Transverse colon (tissue), 4 donors: ENCODE measurements at regions not wholly inside any gene's neighbourhood (a gene's known extent, or its start where the extent isn't known, plus 50 kb on each side); places are given as distances from the start of the nearest gene placed in this dataset.
A peak's percentile ranks its signal among the peaks of the same experiment; 100 is the strongest.

Source experiments
- DNase-seq: peaks from one replicate; pipeline ENCODE4 v3.0.0-alpha.2; 2019
- H3K27ac ChIP-seq, 4 donors: fragments of 200-600 bp; sonication (generic); 2 replicates each; pipeline ENCODE4 v1.5.1; 2016 to 2018; ENCODE audit warnings: inconsistent platforms in 4 of 4
- H3K27me3 ChIP-seq: fragments of 200-600 bp; sonication (generic); 2 replicates; pipeline ENCODE4 v1.5.1; 2017; ENCODE audit warnings: inconsistent platforms
- H3K36me3 ChIP-seq, 4 donors: fragments of 200-600 bp; sonication (generic); 2 replicates each; pipeline ENCODE4 v1.5.1; 2017 to 2019; ENCODE audit warnings: inconsistent platforms in 4 of 4
- H3K4me1 ChIP-seq, 4 donors: fragments of 200-600 bp; sonication (generic); 2 replicates each; pipeline ENCODE4 v1.5.1; 2017 to 2020; ENCODE audit warnings: inconsistent platforms in 4 of 4
- H3K4me3 ChIP-seq, 4 donors: fragments of 200-600 bp; sonication (generic); 1 replicate in 1 of 4; 2 replicates in 3 of 4; pipeline versions ENCODE4 v1.5.1 to v1.6.1; 2017 to 2019; ENCODE audit warnings: inconsistent platforms in 4 of 4
- H3K9me3 ChIP-seq, 2 donors: fragments of 200-600 bp; sonication (generic); 2 replicates each; pipeline ENCODE4 v1.5.1; 2017 to 2019; ENCODE audit warnings: inconsistent platforms in 2 of 2
- CTCF ChIP-seq, 5 experiments: fragments of 200-600 bp in 3 of 5; fragments of 450-650 bp in 2 of 5; sonication (generic) in 3 of 5; IDR thresholded peaks; 1 replicate in 2 of 5; 2 replicates in 3 of 5; pipeline ENCODE4 v1.5.1; 2016 to 2017; ENCODE audit warnings: antibody characterized with exemption in 5 of 5, inconsistent platforms in 3 of 5, mild to moderate bottlenecking in 2 of 5, moderate library complexity in 1 of 5
- EP300 ChIP-seq: sonication (generic); formaldehyde crosslinking; IDR thresholded peaks from one replicate; pipeline ENCODE4 v1.6.1; 2017; ENCODE audit warnings: antibody characterized with exemption, low read depth
- POLR2A ChIP-seq: fragments of 450-650 bp; IDR thresholded peaks from one replicate; pipeline ENCODE4 v1.6.1; 2016; ENCODE audit warnings: antibody characterized with exemption, mild to moderate bottlenecking, moderate library complexity
- POLR2AphosphoS5 ChIP-seq, 3 donors: sonication (generic); formaldehyde crosslinking; IDR thresholded peaks; one replicate each; pipeline ENCODE4 v1.6.1; 2016; ENCODE audit warnings: antibody characterized with exemption in 3 of 3
- WGBS, 2 donors: methylation state at CpG; one replicate each; pipeline ENCODE4 v1.1.5; 2018; ENCODE audit warnings: low coverage in 1 of 2; 5-methylcytosine and 5-hydroxymethylcytosine counted together
- in situ Hi-C, 4 donors: fragments of 200-750 bp; cut with MboI; loops; one replicate each; pipeline versions ENCODE4 v1.15.0 to v1.15.1; 2017; ENCODE audit warnings: low sequenced_read_pairs in 3 of 4, low pct_ligation_motif_present in 1 of 4, low pct_unique_long_range_greater_than_20kb in 1 of 4
- intact Hi-C: fragments of 100-400 bp; cut with DNase I; formaldehyde crosslinking; loops from one replicate; pipeline ENCODE4 v1.15.1; 2023; ENCODE audit warnings: low total_unique reads

DNA sequence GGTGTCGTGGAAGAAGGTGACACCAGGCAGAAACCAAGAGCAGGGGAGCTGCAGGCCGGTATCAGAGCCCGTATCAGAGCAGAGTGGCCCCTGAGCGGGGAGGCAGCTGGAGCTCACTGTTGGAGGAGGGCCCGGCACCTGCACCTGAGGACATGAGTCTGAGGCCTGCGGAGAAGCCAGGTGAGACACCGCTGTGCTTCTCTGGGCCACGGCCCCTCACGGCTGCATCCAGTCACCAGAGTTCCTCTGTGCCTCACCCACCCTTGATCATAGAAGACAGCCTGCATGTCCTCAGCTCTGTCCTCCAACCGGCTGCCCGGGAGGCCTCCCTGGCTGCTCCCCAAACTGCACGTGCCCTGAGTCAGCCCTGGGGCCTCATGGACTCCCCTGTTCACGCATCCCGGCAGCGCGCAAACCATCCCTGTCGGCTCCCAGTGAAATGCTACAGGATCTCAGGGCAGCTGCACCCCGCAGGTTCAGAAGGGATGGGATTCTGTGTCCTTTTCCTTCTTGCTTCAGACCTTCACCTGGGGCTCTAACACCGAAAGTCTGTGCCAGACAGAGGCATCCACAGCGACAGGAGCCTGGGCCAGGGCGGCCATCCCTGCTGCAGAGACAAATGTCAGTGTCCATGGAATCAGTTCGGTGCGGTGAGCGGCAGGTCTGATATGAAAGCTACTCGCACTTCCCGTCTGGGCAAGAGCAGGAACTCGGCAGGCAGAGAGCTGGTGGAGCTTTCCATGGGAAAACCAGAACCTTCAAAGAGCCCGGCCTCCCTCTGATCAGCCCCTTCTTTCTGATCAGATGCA is 111.9 kb upstream of the FAM20C start:
- no peak for DNase-seq
- intact Hi-C loops: no loop called here
- 92% methylated on average over 28 of the region's 28 CpGs; no CpG with 5 or more reads in 1 of the 2 donors for WGBS, 2 donors

GRCh38 chr7:81068-81925 is 111.1 kb upstream of the FAM20C start:
- in situ Hi-C loops (no loop called here), intact Hi-C loops (no loop called here)
- Histone ChIP-seq H3K27ac (no peak overlapping the region), H3K36me3 (no peaks in the 10 kb centered on the region), H3K4me1 (peaks cover 0 to 7% (median 5%) of the 10 kb centered on the region in 4 donors), H3K4me3 (no peak overlapping the region), H3K9me3 (no peaks in the 10 kb centered on the region), H3K27me3 (no peaks in the 10 kb centered on the region)
- 53 to 83% methylated on average over 4 to 22 of the region's 23 CpGs for WGBS, 2 donors
- TF ChIP-seq CTCF (IDR thresholded peaks at IDR 0.05): no peak
- no peak for TF ChIP-seq POLR2AphosphoS5 (IDR thresholded peaks at IDR 0.05)
- TF ChIP-seq EP300: no peak
- no peak for TF ChIP-seq POLR2A
- no peak for DNase-seq

More for the DNA sequence above, 111.9 kb upstream of the FAM20C start:
- H3K27ac ChIP-seq: no peak overlapping the region
- H3K27me3 ChIP-seq: no peaks in the 10 kb centered on the region
- no peaks in the 10 kb centered on the region for H3K36me3 ChIP-seq
- TF ChIP-seq POLR2AphosphoS5 (IDR thresholded peaks at IDR 0.05) (no peak), POLR2A (no peak), EP300 (no peak), CTCF (IDR thresholded peaks at IDR 0.05) (no peak)
- no peak overlapping the region for H3K4me3 ChIP-seq
- no peaks in the 10 kb centered on the region for H3K9me3 ChIP-seq
- in situ Hi-C loops: no loop called here
- H3K4me1 ChIP-seq: peaks cover 0 to 5% (median 3%) of the 10 kb centered on the region in 4 donors

DNA sequence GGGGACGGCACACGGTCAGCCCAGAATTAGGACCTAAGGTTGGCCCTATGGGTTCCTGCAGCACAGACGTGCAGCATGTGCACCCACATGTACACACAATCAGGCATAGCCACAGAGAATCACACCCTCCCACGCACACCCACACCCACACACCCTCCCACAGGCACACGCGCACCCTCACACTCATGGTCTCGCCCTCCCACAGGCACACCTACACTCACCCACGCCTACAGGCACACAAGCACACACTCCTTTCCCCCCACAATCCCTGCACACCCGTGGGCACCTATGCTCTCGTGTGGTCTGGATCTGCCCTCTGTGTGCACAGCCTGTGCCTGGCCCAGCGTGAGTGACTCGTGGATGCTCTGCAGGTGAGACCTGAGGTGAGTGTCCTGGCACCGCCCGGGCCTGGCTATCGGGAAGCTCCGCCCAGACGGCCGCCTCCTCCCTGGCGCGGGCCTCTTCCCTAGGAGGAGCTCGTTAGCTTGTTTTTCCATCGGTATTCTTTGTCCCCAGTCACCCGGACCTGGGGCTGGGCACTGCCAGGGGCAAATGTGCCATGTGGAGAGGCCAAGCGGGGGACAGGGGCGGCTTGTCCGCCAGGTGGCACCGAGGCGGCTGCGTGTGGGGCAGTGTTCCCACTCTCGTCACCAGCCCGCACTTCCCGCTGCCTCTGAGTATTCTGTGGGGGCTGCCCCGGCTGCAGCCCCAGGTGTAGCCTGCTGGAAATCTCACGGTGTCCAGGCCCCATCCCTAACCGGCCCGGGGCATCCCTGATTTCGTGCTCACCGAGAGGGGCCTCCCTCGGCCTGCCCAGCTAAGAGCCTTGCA is 110.2 kb upstream of the FAM20C start:
- in situ Hi-C loops (no loop called here), intact Hi-C loops (no loop called here)
- no peak overlapping the region for H3K27ac ChIP-seq
- DNase-seq: peak; percentile 53
- WGBS, 2 donors: 62% methylated on average over 38 of the region's 39 CpGs; no CpG with 5 or more reads in 1 of the 2 donors
- peaks cover 0 to 7% (median 5%) of the 10 kb centered on the region in 4 donors for H3K4me1 ChIP-seq
- H3K36me3 ChIP-seq: no peaks in the 10 kb centered on the region
- no peaks in the 10 kb centered on the region for H3K27me3 ChIP-seq
- H3K4me3 ChIP-seq: no peak overlapping the region
- TF ChIP-seq POLR2AphosphoS5 (IDR thresholded peaks at IDR 0.05): no peak
- no peak for TF ChIP-seq POLR2A
- no peak for TF ChIP-seq CTCF (IDR thresholded peaks at IDR 0.05)
- TF ChIP-seq EP300: no peak
- no peaks in the 10 kb centered on the region for H3K9me3 ChIP-seq
